HL-60 (cell line): ENCODE measurements at regions not wholly inside any gene's neighbourhood (a gene's known extent, or its start where the extent isn't known, plus 50 kb on each side); places are given as distances from the start of the nearest gene placed in this dataset.

Source experiments
- CTCF ChIP-seq: IDR thresholded peaks from one replicate; pipeline ENCODE4 v1.5.1; 2011; ENCODE audit warnings: low read length, control low read depth, inconsistent platforms; ENCODE audit not compliant: insufficient read depth
- GABPA ChIP-seq: IDR thresholded peaks from 2 replicates; pipeline ENCODE4 v1.6.1; 2012; ENCODE audit warnings: low read depth
- SPI1 ChIP-seq: IDR thresholded peaks from 2 replicates; pipeline ENCODE4 v1.6.1; 2012; ENCODE audit warnings: low read depth, mild to moderate bottlenecking, borderline replicate concordance
- TF ChIP-seq, protein P1 (sequence below): IDR thresholded peaks from 2 replicates; pipeline ENCODE4 v1.6.1; 2012; ENCODE audit warnings: low read depth; ENCODE audit not compliant: insufficient replicate concordance

GRCh38 chr2:186024921-186025320, 286.3 kb downstream of the FSIP2 start:
- no peak for TF ChIP-seq SPI1
- no peak for TF ChIP-seq CTCF
- TF ChIP-seq, protein P1, sequence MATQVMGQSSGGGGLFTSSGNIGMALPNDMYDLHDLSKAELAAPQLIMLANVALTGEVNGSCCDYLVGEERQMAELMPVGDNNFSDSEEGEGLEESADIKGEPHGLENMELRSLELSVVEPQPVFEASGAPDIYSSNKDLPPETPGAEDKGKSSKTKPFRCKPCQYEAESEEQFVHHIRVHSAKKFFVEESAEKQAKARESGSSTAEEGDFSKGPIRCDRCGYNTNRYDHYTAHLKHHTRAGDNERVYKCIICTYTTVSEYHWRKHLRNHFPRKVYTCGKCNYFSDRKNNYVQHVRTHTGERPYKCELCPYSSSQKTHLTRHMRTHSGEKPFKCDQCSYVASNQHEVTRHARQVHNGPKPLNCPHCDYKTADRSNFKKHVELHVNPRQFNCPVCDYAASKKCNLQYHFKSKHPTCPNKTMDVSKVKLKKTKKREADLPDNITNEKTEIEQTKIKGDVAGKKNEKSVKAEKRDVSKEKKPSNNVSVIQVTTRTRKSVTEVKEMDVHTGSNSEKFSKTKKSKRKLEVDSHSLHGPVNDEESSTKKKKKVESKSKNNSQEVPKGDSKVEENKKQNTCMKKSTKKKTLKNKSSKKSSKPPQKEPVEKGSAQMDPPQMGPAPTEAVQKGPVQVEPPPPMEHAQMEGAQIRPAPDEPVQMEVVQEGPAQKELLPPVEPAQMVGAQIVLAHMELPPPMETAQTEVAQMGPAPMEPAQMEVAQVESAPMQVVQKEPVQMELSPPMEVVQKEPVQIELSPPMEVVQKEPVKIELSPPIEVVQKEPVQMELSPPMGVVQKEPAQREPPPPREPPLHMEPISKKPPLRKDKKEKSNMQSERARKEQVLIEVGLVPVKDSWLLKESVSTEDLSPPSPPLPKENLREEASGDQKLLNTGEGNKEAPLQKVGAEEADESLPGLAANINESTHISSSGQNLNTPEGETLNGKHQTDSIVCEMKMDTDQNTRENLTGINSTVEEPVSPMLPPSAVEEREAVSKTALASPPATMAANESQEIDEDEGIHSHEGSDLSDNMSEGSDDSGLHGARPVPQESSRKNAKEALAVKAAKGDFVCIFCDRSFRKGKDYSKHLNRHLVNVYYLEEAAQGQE: no peak
- no peak for TF ChIP-seq GABPA
